LNCAP (cell line): ENCODE measurements at regions not wholly inside any gene's neighbourhood (a gene's known extent, or its start where the extent isn't known, plus 50 kb on each side); places are given as distances from the start of the nearest gene placed in this dataset.

Source experiments
- CTCF ChIP-seq: fragments of 450-650 bp; IDR thresholded peaks from 2 replicates; pipeline ENCODE4 v1.5.1; 2017; ENCODE audit warnings: mild to moderate bottlenecking

GRCh38 chr2:41568648-41569047 is 479.2 kb upstream of the PKDCC start:
- TF ChIP-seq CTCF: no peak

- TF ChIP-seq CTCF: no peak
These were observed 475.7 kb upstream of the PKDCC start for GRCh38 chr2:41572154-41572553.

- no peak for TF ChIP-seq CTCF
These were observed 471.4 kb upstream of the PKDCC start for GRCh38 chr2:41576423-41576822.

GRCh38 chr2:41579806-41580205 is 468.0 kb upstream of the PKDCC start:
- no peak for TF ChIP-seq CTCF

GRCh38 chr2:41580806-41581205 is 467.0 kb upstream of the PKDCC start:
- TF ChIP-seq CTCF: no peak

GRCh38 chr2:41595240-41595639 is 452.6 kb upstream of the PKDCC start:
- TF ChIP-seq CTCF: no peak

- TF ChIP-seq CTCF: no peak
These were observed 450.1 kb upstream of the PKDCC start for GRCh38 chr2:41597680-41598079.

GRCh38 chr2:41598161-41598894 is 449.5 kb upstream of the PKDCC start:
- TF ChIP-seq CTCF: no peak
